AG04450 (cell line): ENCODE measurements at regions not wholly inside any gene's neighbourhood (a gene's known extent, or its start where the extent isn't known, plus 50 kb on each side); places are given as distances from the start of the nearest gene placed in this dataset.

Source experiments
- CTCF ChIA-PET: fragments of 300-600, 350-600 bp; formaldehyde crosslinking; extraction: SDS; loops from one replicate; lab custom pipeline; 2022; ENCODE audit warnings: antibody characterized with exemption, inconsistent platforms; lab: Charles Lee
- POLR2A ChIA-PET: fragments of 350-600 bp; formaldehyde crosslinking; extraction: SDS; loops from one replicate; lab custom pipeline; 2021; ENCODE audit warnings: antibody characterized with exemption, inconsistent platforms; lab: Yijun Ruan, JAX
- DNase-seq: peaks from one replicate; pipeline ENCODE4 v3.0.0-alpha.2; 2011; ENCODE audit warnings: low read depth, low spot score
- H3K27ac ChIP-seq: one replicate; pipeline ENCODE4 v1.5.1; 2012; ENCODE audit warnings: low read depth, low read length, control low read depth
- H3K27me3 ChIP-seq: one replicate; pipeline ENCODE4 v1.6.0; 2012; ENCODE audit warnings: low read length; ENCODE audit not compliant: control insufficient read depth, insufficient read depth
- H3K4me3 ChIP-seq: 2 replicates; pipeline ENCODE4 v1.5.1; 2011; ENCODE audit warnings: mild to moderate bottlenecking, low read depth, low read length, control low read depth
- H3K9me3 ChIP-seq: 2 replicates; pipeline ENCODE4 v1.5.1; 2012; ENCODE audit warnings: low read length; ENCODE audit not compliant: control insufficient read depth, insufficient read depth
- TF ChIP-seq, protein P1 (sequence below): IDR thresholded peaks from 2 replicates; pipeline ENCODE4 v1.5.1; 2011; ENCODE audit warnings: low read depth, low read length, control low read depth, inconsistent platforms

DNA sequence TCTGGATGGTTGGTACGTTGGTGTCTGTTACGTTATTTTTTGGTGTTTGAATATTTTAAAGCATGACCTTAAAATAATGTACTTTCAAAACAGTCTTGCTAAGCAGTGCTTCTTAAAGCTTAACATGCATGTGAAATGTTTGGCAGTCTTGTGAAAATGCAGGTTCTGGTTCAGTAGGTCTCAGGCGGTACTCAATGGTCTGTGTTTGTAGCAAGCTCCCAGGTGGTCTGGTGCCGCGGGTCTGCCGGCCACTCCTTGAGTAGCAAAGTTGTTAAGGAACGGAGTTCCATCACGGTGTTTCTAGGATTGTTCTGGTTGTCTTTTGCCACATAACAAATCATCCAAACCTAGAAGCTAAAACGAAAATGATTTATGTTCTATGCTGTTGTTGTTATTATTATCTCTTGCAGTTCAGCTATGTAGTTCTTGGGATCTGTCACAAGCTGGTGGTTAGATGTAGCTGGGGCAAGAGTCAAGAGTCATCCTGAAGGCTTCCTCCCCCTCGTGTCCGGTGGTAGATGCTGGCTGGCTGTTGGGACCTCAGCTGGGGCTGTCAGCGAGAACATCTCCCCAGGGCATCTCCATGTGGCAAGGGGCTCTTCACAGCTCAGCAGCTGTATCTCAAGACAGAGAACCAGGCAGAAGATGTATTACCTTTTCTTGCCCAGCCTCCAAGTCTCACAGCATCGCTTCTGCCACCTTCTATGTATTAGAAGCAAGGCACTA is 186.8 kb downstream of the PALM2AKAP2 start:
- H3K27ac ChIP-seq, result no peak overlapping the region
- TF ChIP-seq, protein P1, sequence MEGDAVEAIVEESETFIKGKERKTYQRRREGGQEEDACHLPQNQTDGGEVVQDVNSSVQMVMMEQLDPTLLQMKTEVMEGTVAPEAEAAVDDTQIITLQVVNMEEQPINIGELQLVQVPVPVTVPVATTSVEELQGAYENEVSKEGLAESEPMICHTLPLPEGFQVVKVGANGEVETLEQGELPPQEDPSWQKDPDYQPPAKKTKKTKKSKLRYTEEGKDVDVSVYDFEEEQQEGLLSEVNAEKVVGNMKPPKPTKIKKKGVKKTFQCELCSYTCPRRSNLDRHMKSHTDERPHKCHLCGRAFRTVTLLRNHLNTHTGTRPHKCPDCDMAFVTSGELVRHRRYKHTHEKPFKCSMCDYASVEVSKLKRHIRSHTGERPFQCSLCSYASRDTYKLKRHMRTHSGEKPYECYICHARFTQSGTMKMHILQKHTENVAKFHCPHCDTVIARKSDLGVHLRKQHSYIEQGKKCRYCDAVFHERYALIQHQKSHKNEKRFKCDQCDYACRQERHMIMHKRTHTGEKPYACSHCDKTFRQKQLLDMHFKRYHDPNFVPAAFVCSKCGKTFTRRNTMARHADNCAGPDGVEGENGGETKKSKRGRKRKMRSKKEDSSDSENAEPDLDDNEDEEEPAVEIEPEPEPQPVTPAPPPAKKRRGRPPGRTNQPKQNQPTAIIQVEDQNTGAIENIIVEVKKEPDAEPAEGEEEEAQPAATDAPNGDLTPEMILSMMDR, result no peak
- H3K27me3 ChIP-seq, result no peaks in the 10 kb centered on the region
- CTCF ChIA-PET, result no interaction called here
- no peaks in the 10 kb centered on the region for H3K9me3 ChIP-seq
- POLR2A ChIA-PET, result interaction anchor here (0.7 kb wide), 1 partner anchor 183 kb away, joined by 5 read pairs; no protein-coding TSS in a partner anchor
- DNase-seq, result no peak
- H3K4me3 ChIP-seq, result no peak overlapping the region

DNA sequence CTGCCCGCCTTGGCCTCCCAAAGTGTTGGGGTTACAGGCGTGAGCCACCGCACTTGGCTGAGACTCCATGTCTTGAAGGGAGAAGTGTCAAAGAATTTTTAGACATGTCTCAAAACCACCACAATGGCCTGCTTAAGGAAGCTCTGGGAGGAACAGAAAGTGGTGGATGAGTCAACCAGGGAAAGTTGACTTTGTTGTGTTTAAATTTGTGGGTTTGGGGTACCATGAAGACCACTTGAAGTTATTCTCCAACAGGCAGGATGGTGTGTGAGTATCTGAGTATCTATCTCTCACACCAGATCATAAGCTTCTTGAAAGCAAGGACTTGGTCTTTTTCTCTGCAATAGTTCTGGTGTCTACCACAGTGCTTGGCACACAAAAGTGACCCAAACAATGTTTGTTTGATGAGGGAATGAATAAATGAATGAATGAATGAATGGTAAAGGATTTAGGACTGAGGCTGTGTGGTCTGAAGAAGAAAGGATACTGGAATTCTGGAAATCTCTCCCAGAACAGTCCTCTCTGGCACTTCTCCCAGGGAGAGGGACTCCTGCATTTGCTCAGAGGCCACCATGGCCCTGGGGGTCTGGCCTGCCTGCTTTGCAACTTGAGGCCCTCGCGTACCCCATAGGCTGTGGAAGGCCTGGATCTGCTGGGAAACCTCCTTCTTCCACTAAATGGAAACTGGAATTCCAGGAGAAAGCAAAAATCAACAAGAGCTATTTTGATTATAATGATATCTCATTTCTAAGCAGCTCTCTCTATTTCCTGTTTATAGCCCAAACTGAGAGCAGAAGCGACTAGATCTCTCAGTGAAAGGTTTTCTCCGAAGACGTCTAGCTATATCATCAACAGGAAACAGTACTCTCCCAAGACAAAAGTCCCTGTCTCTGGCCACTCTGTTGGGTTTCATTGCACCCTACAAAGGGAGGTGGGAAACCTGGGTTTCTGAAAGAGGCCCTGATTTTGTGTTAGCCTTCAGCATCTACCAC is 187.9 kb downstream of the PALM2AKAP2 start:
- H3K9me3 ChIP-seq, result no peaks in the 10 kb centered on the region
- no peaks in the 10 kb centered on the region for H3K27me3 ChIP-seq
- ChIA-PET POLR2A (interaction anchor here (0.7 kb wide), 1 partner anchor 181 kb away, joined by 5 read pairs; no protein-coding TSS in a partner anchor), CTCF (interaction anchor here (1.0 kb wide), 1 partner anchor 22 kb away, joined by 3 read pairs; no protein-coding TSS in a partner anchor)
- no peak overlapping the region for H3K27ac ChIP-seq
- no peak for DNase-seq
- no peak overlapping the region for H3K4me3 ChIP-seq
- TF ChIP-seq, protein P1, result no peak

DNA sequence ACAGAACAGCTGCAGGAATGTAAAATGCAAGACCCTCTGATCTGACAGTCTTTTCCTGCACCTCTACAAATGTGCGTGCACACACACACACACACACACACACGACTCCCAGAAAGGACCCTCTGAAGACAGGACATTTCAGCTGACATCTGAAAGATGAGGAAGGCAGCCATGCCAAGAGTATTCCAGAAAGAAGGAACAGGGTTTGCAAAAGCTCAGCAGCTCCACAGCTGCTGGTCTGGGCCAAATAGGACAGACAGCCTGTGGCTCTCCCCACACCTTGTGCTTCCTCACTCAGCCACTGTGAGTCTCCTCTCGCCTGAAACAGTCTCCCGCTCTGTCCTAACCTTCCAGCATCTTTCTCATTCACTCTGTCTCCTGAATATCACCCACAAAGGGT is 189.0 kb downstream of the PALM2AKAP2 start:
- ChIA-PET POLR2A (interaction anchor here (0.6 to 0.8 kb wide), 2 partner anchors 13 to 63 kb away, joined by 3 read pairs; no protein-coding TSS in a partner anchor), CTCF (interaction anchor here (0.7 kb wide), 1 partner anchor 183 kb away, joined by 3 read pairs; no protein-coding TSS in a partner anchor)
- DNase-seq, result no peak
- Histone ChIP-seq H3K27ac (no peak overlapping the region), H3K9me3 (no peaks in the 10 kb centered on the region), H3K27me3 (no peaks in the 10 kb centered on the region), H3K4me3 (no peak overlapping the region)
- TF ChIP-seq, protein P1, result peak; percentile 27; the same call in 1 of the 2 replicates

DNA sequence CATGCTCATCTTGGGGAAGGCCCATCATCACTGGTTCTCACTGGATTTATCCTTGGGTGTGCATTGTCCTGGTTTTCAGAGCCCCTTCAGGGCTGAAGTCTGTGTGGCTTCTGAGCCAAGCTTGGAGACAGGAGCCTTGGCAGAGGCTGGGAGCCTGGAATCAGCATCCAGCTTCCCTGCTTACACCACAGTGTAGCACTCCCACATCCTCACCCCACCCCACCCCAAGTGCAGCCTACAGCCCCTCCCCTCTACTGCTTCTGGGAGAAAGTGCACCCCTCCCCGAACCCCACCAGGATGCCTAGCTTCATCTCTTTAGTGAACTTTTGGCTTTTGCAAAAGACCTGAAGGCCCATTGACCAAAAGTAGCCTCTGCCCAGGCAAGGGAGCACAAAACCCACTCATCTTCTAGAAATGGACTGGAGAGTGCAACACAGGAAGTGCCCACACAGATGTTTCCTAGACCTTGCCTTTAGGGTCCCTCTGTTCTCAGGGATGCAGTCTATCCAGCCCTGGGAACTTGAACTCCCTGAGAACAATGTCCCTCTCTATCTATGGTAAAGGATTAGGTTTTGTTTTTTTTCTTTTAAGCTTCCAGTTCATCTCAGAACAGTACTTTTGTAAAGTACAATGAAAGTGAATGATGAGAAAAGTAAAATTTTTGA is 189.7 kb downstream of the PALM2AKAP2 start:
- no peak for DNase-seq
- Histone ChIP-seq H3K9me3 (no peaks in the 10 kb centered on the region), H3K27me3 (no peaks in the 10 kb centered on the region), H3K4me3 (no peak overlapping the region), H3K27ac (no peak overlapping the region)
- TF ChIP-seq, protein P1, result no peak
- CTCF ChIA-PET, result no interaction called here
- POLR2A ChIA-PET, result interaction anchor here (0.6 to 0.8 kb wide), 2 partner anchors 13 to 62 kb away, joined by 3 read pairs; no protein-coding TSS in a partner anchor
